ENCODE measurements at regions not wholly inside any gene's neighbourhood (a gene's known extent, or its start where the extent isn't known, plus 50 kb on each side); places are given as distances from the start of the nearest gene placed in this dataset.

DNA sequence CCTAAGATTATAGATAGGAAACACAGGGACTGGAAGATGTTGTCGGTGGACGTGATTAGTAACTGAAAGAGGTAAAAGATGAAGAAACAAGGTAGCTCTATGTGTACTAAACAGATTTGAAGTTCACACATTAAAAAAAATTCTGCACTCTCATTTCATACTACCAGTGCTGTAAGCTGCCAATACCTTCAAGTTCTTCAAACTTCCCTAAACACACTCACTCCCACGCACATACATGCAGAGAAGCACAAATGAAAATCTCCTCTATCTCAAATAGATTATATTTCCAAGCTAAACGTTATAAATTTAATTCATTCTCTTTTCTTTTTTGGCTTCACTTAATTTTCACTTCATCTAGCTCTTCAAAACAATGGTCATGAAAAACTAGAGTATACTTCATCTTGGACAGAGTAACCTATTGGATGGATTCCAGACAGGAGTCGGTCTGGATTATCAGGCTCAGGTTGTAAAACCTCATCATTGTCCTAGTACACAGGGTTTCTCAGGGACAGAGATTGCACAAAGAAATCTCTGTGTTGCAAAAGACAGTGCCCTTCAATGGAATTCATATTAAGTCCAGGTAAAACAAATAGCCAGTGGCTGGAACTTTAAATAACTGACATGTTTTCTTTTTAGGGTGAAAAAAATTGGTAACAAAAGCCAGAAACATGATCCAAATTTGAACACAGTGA, 408.1 kb upstream of the ZNF385D start:
- TF ChIP-seq, protein P1, sequence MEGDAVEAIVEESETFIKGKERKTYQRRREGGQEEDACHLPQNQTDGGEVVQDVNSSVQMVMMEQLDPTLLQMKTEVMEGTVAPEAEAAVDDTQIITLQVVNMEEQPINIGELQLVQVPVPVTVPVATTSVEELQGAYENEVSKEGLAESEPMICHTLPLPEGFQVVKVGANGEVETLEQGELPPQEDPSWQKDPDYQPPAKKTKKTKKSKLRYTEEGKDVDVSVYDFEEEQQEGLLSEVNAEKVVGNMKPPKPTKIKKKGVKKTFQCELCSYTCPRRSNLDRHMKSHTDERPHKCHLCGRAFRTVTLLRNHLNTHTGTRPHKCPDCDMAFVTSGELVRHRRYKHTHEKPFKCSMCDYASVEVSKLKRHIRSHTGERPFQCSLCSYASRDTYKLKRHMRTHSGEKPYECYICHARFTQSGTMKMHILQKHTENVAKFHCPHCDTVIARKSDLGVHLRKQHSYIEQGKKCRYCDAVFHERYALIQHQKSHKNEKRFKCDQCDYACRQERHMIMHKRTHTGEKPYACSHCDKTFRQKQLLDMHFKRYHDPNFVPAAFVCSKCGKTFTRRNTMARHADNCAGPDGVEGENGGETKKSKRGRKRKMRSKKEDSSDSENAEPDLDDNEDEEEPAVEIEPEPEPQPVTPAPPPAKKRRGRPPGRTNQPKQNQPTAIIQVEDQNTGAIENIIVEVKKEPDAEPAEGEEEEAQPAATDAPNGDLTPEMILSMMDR (IDR thresholded peaks at IDR 0.05), result no peak
- TF ChIP-seq ZFX (IDR thresholded peaks at IDR 0.05; ENCODE audit: borderline replicate concordance), result no peak

Data from 22Rv1 (cell line).